ENCODE measurements at regions not wholly inside any gene's neighbourhood (a gene's known extent, or its start where the extent isn't known, plus 50 kb on each side); places are given as distances from the start of the nearest gene placed in this dataset.

DNA sequence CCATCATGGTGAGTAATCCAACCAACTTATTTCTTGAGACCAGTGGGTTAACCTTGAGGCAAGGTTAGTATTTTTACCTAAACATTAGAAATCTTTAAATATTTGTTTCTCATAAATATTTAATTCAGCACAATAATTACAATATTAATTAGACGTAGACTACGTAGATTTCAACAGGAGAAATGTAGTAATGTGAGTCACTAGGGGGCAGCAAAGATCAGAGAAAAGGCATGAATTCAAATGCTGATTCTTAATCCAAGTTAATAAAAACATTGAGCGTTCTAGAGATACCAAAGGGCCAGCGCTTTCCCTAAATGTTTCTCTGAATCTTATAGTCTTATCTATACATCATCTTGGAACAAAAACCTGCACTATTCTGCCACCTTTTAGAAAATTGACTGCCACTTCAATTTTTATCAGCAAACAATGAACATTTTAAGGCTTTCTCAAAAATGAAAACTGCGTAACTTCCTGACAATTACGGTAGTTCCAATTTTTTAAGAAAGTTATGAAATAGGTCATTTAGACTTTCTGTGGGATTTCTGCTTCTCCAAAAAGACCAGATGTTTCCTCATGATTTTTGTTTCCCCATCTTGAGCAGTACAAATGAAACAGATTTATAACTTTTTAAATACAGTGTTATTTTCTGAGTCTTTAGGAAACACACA is 180.7 kb downstream of the GASK1B start:
- ATAC-seq (peak; percentile 69), DNase-seq (peak in 1 of 2 donors; percentile 11)
- intact Hi-C loops (cut with DNase I, micrococcal nuclease) = loop anchor here in 1 of 2 donors (2.0 kb wide), 1 partner anchor 181 kb away; the partner anchor contains the start of gene GASK1B

DNA sequence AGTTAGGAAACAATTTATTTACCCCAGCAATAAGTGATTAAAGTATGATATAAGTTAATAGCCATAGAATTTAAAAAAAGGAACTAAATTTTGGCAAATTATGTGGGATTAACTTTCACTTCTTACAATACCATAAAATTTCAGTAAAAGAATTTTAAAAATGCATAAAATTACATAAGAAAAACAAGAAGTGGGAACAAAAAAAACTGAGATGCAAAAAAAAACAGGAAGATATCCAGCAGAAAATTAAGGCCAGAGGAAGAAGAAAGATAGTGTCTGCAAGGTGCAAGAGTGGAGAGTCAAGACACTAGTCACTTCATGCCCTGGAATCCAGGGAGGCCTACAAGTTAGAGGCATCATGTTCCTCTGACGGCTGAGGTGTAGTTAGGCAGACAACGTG is 184.2 kb downstream of the GASK1B start:
- ATAC-seq (no peak), DNase-seq (no peak)
- intact Hi-C loops (cut with DNase I, micrococcal nuclease) = loop anchor here in 1 of 2 donors (5.0 kb wide), 1 partner anchor 269 kb away; no protein-coding TSS in a partner anchor

DNA sequence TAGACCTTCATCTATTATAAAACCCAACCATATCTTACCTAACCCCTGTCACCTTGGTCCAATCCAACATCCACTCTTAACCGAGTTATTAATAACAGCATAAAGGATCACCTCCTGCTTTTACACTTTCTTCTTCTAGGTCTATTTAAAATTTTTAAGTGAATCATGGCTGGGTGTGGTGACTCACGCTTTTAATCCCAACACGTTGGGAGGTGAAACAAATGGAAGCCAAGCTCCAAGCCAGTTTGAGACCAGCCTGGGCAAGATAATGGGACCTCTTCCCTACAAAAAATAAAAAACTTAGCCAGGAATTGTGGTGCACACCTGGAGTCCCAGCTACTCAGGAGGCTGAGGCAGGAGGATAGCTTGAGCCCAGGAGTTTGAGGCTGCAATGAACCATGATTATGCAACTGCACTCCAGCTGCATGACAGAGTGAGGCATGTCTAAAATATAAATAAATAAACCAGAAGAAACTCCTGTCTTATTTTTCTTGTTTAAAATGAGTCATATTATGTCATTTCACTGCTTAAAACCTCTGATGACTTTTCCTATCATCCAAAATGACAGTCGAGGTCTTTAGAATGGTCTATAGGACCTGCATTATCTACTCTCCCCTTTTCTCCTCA is 188.4 kb downstream of the GASK1B start:
- no peak for DNase-seq
- intact Hi-C loops (cut with DNase I, micrococcal nuclease) = no loop called here
- ATAC-seq = no peak

DNA sequence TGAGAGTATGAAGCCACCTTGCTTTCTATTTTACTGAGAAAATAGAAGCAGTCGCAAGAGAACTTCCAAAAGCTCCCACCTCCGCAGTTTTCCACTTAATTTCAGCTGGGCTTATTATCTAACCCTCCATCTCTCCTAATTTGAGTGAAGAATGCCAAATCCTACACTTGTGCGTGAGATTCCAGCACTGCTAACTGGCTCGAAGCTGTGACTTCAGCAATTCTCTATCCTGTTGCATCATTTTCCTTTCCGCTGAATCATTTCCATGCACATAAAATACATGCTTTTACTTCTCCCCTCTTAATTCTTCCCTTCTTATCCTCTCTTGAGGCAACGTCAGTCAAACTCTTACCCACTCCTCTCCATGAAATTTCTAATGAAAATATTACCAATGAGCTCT is 189.5 kb downstream of the GASK1B start:
- intact Hi-C loops (cut with DNase I, micrococcal nuclease) = no loop called here
- DNase-seq (no peak), ATAC-seq (no peak)

DNA sequence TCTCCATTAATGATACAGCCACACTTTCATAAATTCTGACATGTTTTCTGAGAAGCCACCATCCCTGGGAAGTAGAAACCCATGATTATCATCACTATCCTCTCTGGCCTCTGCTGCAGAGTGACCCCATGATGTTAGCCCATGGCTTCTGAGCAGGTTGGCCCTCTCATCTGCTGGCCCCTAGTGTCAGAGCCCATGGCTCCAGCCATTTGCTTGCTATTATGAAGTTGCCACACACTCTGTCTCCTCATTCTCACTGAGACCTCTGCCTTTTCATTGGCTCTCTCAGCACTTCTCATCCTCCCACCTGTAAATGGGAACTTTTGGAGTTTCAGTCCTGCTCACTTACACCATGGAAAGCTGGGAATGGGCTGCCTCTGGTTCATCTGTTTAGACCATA is 192.7 kb downstream of the GASK1B start:
- no peak for ATAC-seq
- DNase-seq = no peak
- intact Hi-C loops (cut with DNase I, micrococcal nuclease) = no loop called here

DNA sequence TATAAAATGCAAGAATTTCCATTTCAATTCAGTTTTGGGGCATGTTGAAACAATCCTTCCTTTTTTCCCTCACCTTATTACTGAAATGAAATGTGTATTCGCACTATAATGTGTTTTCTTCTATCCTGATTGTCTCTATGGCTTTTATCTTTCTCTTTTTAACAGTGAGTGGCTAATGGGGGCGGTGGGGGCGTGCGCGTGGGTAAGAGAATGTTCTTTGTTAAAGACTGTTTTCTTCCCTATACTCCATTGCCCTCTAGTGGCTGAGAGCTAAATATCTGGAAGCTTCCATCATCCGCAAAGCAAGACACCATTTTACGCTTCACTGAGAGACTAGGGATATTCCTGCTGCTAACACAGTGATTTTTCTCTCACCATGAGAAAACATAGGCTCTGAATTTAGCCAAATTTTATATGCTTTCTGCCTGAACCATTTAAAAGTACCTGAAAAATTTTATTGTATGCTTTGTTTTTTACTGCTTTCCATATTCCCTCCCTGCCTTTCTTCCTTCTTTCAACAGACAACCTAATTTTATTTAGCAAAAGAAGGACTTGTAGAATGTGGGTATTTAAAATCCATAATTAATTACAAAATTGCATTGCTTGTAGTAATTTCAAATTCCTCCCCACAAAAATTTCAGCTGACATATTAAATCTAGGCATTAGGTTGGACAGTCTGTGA is 194.0 kb downstream of the GASK1B start:
- DNase-seq (peak in 1 of 2 donors; percentile 22), ATAC-seq (peak; percentile 75)
- intact Hi-C loops (cut with DNase I, micrococcal nuclease) = loop anchor here in 1 of 2 donors (10.0 kb wide), 1 partner anchor 754 kb away; the partner anchor contains the start of gene GRIA2

DNA sequence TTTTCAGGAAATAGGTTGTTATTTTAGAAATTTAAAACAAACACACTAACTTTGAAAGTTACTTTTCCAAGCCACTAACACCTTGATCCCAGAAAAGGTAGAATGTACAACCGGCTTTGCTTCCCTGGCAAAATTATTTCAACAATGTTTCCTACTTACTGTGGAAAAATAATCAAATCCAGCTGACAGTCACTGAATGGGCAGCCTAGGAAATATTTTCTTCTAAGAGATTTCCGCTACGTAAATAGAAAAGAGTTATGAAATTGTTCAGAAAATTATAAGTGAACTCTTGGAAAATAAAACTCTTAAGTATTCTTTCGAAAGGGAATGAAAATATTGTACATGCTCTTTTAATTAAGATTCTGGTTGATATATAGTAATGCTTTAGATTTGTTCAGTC is 195.7 kb downstream of the GASK1B start:
- DNase-seq (no peak), ATAC-seq (no peak)
- intact Hi-C loops (cut with DNase I, micrococcal nuclease) = loop anchor here in 1 of 2 donors (10.0 kb wide), 1 partner anchor 752 kb away; the partner anchor contains the start of gene GRIA2

DNA sequence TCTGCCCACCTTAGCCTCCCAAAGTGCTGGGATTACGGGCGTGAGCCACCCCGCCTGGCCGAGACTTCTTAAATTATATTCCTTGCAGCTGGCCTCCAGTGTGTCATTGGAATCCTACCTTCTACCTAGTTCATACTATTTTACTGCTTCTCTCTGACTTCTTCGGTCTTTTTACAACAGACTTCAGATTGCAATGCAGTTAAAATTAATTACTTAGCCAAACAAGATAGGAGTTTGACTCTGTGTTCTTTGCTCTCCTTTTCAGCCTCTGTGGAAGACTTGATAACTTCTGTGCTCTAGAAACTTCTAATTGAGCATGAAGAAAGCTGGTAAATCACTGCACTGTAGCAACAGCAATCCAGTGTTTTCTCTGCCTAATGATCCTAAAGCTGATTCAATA is 199.5 kb downstream of the GASK1B start:
- DNase-seq = no peak
- intact Hi-C loops (cut with DNase I, micrococcal nuclease) = loop anchor here in 1 of 2 donors (10.0 kb wide), 1 partner anchor 748 kb away; the partner anchor contains the start of gene GRIA2

DNA sequence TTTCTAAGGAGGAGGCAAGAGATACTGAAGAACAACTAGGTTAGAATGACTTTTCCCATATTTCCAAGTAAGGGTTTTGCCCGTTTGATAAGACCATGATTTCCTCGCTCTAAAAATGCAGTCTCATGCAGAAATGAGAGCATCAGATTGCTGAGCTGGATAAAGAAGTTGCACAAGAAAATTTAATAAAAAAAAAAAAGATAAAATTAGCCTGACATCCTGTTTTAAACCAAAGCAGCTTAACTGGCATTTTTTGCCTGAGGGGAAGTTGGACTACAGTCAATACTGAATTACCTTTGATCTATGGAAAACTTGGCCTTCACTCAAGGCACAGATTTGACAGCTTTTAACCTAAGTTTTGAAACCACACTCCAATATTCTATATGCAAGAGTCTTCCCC is 208.4 kb downstream of the GASK1B start:
- intact Hi-C loops (cut with DNase I, micrococcal nuclease) = no loop called here
- DNase-seq (no peak), ATAC-seq (no peak)

More for the DNA sequence above, 199.5 kb downstream of the GASK1B start:
- ATAC-seq = peak; percentile 74

DNA sequence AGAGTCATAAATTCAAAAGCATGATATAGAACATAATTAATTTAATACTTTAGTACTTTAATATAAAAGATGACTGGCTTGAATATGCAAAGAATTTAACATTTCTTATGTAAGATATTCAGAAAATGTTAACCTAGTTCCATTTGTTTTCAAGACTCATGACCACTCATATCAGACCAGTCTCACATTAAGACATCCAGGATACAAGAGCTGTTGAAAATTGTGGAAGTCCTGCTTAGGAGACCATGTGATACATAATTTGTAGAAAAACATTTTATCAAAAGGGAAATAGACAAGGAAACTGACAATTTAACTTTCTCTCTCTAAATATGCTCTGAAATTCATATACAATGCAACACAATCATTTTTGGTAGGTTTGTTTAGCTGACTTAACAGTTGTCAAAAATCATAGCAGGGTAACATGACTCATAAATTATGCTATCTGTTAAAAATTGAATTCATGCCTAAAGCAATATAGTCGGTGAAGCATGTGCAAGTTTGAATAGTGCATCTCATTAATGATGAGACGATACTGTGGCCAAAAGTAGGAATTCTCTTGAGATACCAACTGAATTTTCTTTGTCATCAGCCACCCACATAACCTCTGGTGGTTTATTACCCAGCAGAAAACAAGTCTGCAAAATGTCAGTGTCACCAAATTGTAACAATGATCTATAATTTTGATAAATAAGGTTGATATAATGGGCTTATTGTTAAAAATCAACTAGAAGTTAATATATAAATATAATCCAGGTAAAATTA is 211.4 kb downstream of the GASK1B start:
- DNase-seq (no peak), ATAC-seq (no peak)
- intact Hi-C loops (cut with DNase I, micrococcal nuclease) = no loop called here

DNA sequence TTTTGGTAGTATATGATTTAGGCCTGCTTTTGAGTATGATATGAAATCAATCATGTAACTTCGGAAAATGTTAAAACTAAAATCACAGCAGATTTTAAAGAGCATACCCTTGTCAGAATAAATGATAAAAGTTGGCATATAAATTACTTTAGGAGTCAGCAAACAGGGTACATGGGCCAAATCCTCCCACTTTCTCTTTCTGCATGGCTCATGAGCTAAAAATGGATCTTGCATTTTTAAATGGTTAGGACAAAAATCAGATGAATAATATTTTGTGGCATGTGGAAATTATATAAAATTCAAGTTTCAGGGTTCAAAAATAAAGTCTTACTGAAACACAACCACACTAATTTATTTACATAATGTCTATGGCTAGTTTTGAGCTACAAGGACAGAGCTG is 214.9 kb downstream of the GASK1B start:
- DNase-seq (no peak), ATAC-seq (no peak)
- intact Hi-C loops (cut with DNase I, micrococcal nuclease) = no loop called here

DNA sequence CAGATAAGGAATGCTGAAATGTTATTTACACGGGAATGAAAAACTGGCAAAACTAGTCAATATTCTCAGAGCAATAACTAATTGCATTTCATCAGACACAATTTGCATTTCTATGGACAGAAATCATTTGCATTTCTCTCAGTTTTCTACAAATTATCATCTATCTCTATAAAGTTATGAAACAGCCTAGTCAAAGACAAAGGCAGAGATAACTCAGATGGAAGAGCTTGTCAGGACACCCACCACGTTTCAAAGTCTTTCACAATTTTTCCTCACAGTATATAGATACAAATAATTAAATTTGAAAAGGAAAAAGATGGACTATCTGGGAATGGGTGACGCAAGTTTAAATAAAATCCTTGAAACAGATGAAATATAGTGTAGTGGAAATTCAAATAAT is 230.8 kb downstream of the GASK1B start:
- intact Hi-C loops (cut with DNase I, micrococcal nuclease) = no loop called here
- DNase-seq (no peak), ATAC-seq (no peak)

DNA sequence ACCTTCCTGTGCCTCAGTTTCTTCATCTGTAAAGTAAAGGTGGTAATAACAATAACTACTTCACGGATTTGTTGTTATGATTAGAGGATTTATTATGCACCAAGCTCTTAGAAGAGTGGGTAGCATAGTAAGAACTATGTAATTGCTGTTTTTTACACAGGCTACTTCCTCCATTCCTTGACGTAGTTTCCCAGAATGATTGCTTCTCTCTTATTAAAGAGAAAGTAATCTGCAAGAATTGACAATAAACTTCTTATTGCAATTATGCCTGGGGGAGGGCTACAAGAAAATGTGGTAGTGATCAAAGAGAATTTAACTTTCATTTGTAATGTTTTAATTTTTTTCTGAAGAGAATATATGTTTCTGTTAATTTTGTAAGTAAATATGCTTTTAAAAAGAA is 238.7 kb downstream of the GASK1B start:
- ATAC-seq = no peak
- no peak for DNase-seq
- intact Hi-C loops (cut with DNase I, micrococcal nuclease) = no loop called here

DNA sequence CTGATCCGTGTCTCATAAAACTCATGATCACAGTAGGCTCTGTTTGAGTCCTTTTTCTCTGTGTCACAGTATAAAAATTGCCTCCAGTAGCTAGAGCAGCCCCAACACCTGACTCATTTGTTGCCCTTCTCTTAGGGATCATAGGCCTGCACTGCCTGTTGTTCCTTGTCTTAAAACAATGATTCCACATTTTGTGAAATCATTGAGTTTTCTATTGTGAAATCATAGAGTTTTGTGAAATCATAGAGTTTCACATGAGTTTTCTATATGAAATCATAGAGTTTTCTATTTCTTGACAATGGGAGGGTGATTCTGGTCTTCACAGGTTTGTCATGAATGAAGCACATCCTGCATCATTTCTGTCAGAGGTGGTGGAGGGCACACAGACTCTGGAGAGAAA is 239.9 kb downstream of the GASK1B start:
- intact Hi-C loops (cut with DNase I, micrococcal nuclease) = no loop called here
- DNase-seq = no peak
- ATAC-seq = no peak

DNA sequence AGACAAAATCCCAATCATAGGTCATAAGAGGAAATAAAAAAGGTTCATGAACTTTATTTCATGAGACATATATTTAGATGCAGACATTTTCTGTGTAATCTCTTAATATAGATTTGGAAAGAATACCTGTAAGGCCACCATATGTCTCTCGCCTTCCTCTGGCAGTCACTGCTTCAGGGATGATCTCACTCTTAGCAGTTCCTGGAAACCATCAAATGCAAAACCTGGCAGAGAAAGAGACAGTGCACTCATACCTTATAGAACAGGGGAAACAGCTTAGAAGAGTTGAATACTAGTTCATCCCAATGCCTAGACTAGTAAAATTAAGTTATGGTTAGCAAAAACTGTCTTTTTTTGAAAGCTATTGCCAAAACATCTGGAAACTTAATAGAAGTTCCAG is 243.3 kb downstream of the GASK1B start:
- no peak for ATAC-seq
- intact Hi-C loops (cut with DNase I, micrococcal nuclease) = no loop called here
- DNase-seq = no peak

DNA sequence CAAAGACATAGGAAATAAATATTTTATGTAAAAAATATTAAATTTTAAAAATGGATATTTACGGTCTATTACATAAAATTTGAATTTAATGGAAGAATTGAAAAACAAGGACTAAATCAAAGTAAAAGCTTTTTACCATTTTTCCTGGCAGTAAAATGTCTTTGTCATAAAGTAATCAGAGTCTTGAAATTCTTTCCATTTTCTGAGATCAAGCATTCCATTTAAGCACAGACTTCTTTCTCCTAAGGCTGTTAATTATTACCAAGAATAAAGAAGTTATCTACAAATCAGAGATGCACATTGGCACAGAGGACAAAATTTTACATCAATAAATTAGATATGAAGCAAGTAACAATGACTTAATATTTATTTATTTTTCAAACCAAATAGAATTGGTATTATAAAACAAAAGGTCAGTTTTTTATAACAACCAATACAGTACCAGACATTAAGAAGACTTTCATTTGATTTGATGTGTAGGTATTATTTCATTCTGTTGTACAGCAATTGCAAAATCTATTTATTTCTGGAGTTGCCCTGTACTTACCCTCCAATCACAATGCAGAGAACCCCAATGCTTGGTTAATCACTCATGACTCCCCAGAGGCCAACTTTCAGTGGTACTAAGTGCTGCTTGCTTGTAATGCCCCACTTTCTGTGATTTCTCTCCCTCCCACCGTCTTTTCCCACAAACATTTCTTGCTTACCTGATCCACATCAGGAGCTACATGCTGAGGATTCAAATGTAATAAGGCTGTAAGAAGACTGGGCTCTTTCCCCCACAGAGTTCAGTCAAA is 254.6 kb downstream of the GASK1B start:
- ATAC-seq (no peak), DNase-seq (no peak)
- intact Hi-C loops (cut with DNase I, micrococcal nuclease) = no loop called here

DNA sequence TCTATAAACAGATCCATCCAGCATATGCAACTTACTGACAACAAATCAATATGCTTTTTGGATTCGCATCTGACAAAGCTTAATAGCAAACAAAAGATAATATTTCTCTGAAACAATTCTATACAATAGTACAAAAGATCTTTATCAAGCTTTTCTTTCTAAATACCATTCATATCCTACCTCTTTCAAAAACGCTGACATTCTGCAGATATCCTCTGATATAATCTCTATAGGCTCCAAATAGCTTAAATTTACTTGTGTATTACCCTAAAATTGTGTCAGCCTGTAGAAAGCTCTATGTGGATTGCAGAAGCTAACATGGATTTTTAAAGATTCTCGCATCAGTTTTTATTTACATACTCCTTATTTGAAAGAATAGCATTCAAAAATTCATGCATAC is 260.6 kb downstream of the GASK1B start:
- intact Hi-C loops (cut with DNase I, micrococcal nuclease) = no loop called here
- no peak for ATAC-seq
- no peak for DNase-seq

DNA sequence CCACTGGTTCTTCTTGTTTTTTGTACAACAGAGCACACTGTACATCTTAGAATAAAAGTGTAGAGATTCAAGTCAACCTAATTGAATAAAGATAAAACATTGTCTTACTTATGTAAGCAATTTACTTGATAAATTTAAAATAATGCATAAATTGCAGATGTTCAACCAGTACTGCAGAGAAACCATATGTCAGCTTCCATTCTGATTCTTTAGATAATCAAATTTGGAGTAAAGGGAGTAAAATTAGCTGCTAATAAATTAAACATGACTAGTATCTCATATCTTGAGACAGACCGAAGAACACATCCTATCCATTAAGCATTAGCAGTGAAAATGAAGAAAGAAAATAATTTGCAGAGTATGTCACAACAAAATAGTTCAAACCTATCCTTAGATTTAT is 261.2 kb downstream of the GASK1B start:
- ATAC-seq (no peak), DNase-seq (no peak)
- intact Hi-C loops (cut with DNase I, micrococcal nuclease) = no loop called here

DNA sequence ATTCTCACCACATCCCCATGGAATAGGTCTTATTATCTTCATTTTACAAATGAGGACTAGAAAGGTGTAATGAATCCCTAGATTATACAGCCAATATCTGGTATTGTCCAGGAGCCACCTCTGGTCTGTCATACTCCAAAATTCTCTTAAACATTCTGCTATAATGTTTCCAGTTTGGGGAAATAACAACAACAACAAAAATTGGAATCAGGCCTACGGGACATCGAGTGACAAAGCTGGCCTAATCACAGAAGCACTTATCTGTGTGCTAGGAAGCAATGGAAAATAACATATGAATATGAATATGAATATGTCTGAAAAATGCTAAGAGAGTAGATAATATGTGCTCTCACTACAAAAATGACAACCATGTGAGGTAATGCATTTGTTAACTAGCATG is 264.1 kb downstream of the GASK1B start:
- intact Hi-C loops (cut with DNase I, micrococcal nuclease) = no loop called here
- DNase-seq (no peak), ATAC-seq (no peak)

All from left colon (tissue), 2 donors.